SK-N-SH treated with all-trans-retinoic acid at 6 μM for 48 hours (cell line): ENCODE measurements at regions not wholly inside any gene's neighbourhood (a gene's known extent, or its start where the extent isn't known, plus 50 kb on each side); places are given as distances from the start of the nearest gene placed in this dataset.

Experiments
- CSDC2 ChIP-seq: fragments of 250-450 bp; sonication (Bioruptor Pico); IDR thresholded peaks from 2 replicates; pipeline ENCODE4 v1.5.0; 2020; ENCODE audit warnings: mild to moderate bottlenecking, moderate library complexity
- POU6F1 ChIP-seq: fragments of 250-450 bp; sonication (Bioruptor Pico); IDR thresholded peaks from 2 replicates; pipeline ENCODE4 v1.8.0; 2021; ENCODE audit warnings: low read depth, mild to moderate bottlenecking, moderate library complexity, borderline replicate concordance
- PPARA ChIP-seq: fragments of 250-450 bp; sonication (Bioruptor Pico); IDR thresholded peaks from 2 replicates; pipeline ENCODE4 v1.5.0; 2020; ENCODE audit warnings: mild to moderate bottlenecking, borderline replicate concordance
- RARB ChIP-seq: fragments of 250-450 bp; sonication (Bioruptor Pico); IDR thresholded peaks from 2 replicates; pipeline ENCODE4 v1.8.0; 2021; ENCODE audit warnings: mild to moderate bottlenecking, moderate library complexity
- ZFP3 ChIP-seq: fragments of 250-450 bp; sonication (Bioruptor Pico); IDR thresholded peaks from 2 replicates; pipeline ENCODE4 v1.5.0; 2020; ENCODE audit warnings: mild to moderate bottlenecking, moderate library complexity
- ZFP30 ChIP-seq: fragments of 450-650 bp; formaldehyde crosslinking; IDR thresholded peaks from 2 replicates; pipeline ENCODE4 v1.5.0; 2022; ENCODE audit warnings: mild to moderate bottlenecking, moderate library complexity
- ZNF70 ChIP-seq: fragments of 450-650 bp; formaldehyde crosslinking; IDR thresholded peaks from 2 replicates; pipeline ENCODE4 v1.5.0; 2020; ENCODE audit warnings: mild to moderate bottlenecking, moderate library complexity
- TF ChIP-seq, protein P1 (sequence below): fragments of 250-450 bp; sonication (Bioruptor Pico); IDR thresholded peaks from 2 replicates; pipeline ENCODE4 v1.8.0; 2020; ENCODE audit warnings: mild to moderate bottlenecking, moderate library complexity, borderline replicate concordance

- no peak for TF ChIP-seq ZFP3 (CRISPR knock-in tag)
- no peak for TF ChIP-seq RARB (CRISPR knock-in tag)
- TF ChIP-seq CSDC2 (CRISPR knock-in tag) = no peak
- TF ChIP-seq, protein P1, sequence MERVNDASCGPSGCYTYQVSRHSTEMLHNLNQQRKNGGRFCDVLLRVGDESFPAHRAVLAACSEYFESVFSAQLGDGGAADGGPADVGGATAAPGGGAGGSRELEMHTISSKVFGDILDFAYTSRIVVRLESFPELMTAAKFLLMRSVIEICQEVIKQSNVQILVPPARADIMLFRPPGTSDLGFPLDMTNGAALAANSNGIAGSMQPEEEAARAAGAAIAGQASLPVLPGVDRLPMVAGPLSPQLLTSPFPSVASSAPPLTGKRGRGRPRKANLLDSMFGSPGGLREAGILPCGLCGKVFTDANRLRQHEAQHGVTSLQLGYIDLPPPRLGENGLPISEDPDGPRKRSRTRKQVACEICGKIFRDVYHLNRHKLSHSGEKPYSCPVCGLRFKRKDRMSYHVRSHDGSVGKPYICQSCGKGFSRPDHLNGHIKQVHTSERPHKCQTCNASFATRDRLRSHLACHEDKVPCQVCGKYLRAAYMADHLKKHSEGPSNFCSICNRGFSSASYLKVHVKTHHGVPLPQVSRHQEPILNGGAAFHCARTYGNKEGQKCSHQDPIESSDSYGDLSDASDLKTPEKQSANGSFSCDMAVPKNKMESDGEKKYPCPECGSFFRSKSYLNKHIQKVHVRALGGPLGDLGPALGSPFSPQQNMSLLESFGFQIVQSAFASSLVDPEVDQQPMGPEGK (CRISPR knock-in tag) = no peak
- no peak for TF ChIP-seq ZNF70 (CRISPR knock-in tag)
- TF ChIP-seq PPARA (CRISPR knock-in tag) = no peak
- no peak for TF ChIP-seq POU6F1 (CRISPR knock-in tag)
- TF ChIP-seq ZFP30 (CRISPR knock-in tag) = no peak
These were observed 1192.0 kb downstream of the CDH12 start for GRCh38 chr5:21661184-21661583.
